ENCODE measurements at regions not wholly inside any gene's neighbourhood (a gene's known extent, or its start where the extent isn't known, plus 50 kb on each side); places are given as distances from the start of the nearest gene placed in this dataset.
A peak's percentile ranks its signal among the peaks of the same experiment; 100 is the strongest.

- TF ChIP-seq CTCF (IDR thresholded peaks at IDR 0.05): no peak
- no peak for TF ChIP-seq IRF3 (IDR thresholded peaks at IDR 0.05; ENCODE audit: low read depth, low read length)
- TF ChIP-seq NFIC (IDR thresholded peaks at IDR 0.05; ENCODE audit: borderline replicate concordance): peak; percentile 94
- no peak; the same call in 1 of the 2 replicates for TF ChIP-seq USF1 (IDR thresholded peaks at IDR 0.05; ENCODE audit: borderline replicate concordance, low read depth)
- peak; percentile 99 for TF ChIP-seq JUND (IDR thresholded peaks at IDR 0.05)
- peak; percentile 81 for TF ChIP-seq SIN3A (IDR thresholded peaks at IDR 0.05; ENCODE audit: borderline replicate concordance, low read depth, low read length)
- TF ChIP-seq MXI1 (IDR thresholded peaks at IDR 0.05; ENCODE audit: low read depth, low read length): no peak
- TF ChIP-seq FOXJ3 (CRISPR knock-in tag; IDR thresholded peaks at IDR 0.05): no peak
- no peak for TF ChIP-seq ELF1 (IDR thresholded peaks at IDR 0.05)
- TF ChIP-seq TEAD4 (IDR thresholded peaks at IDR 0.05; ENCODE audit: borderline replicate concordance, insufficient read depth): peak; percentile 99
- peak; percentile 6; the same call in 1 of the 2 replicates for TF ChIP-seq ZBTB33 (IDR thresholded peaks at IDR 0.05; ENCODE audit: borderline replicate concordance, low read depth)
- TF ChIP-seq EZH2phosphoT487 (IDR thresholded peaks at IDR 0.05; ENCODE audit: borderline replicate concordance, low read depth): no peak
- peak; percentile 63; the same call in 1 of the 2 replicates for TF ChIP-seq YY1 (IDR thresholded peaks at IDR 0.05; ENCODE audit: low read depth)
- TF ChIP-seq CHD2 (IDR thresholded peaks at IDR 0.05; ENCODE audit: low read length, partially characterized antibody): no peak
- peak; percentile 33; the same call in 1 of the 2 replicates for TF ChIP-seq TAF1 (IDR thresholded peaks at IDR 0.05; ENCODE audit: borderline replicate concordance, low read depth, low read length)
- TF ChIP-seq GATA2 (CRISPR knock-in tag; IDR thresholded peaks at IDR 0.05): no peak
- TF ChIP-seq RCOR1 (IDR thresholded peaks at IDR 0.05; ENCODE audit: low read length): no peak
Measured at GRCh38 chr2:62577994-62578781, 72.2 kb upstream of the TMEM17 start (continued).

Data from SK-N-SH (cell line).